Parathyroid adenoma (tissue), 2 donors: ENCODE measurements at regions not wholly inside any gene's neighbourhood (a gene's known extent, or its start where the extent isn't known, plus 50 kb on each side); places are given as distances from the start of the nearest gene placed in this dataset.

Experiments
- H2AFZ ChIP-seq: fragments of 300-600 bp; sonication (generic); one replicate; pipeline ENCODE4 v1.7.0; 2017; ENCODE audit warnings: antibody characterized with exemption, mild to moderate bottlenecking
- H3K27ac ChIP-seq: fragments of 300-600 bp; sonication (generic); one replicate; pipeline ENCODE4 v1.7.0; 2017
- H3K27me3 ChIP-seq: fragments of 300-600 bp; sonication (generic); one replicate; pipeline ENCODE4 v1.7.0; 2017; ENCODE audit warnings: low read length; ENCODE audit not compliant: control insufficient read depth, insufficient read depth
- H3K36me3 ChIP-seq: fragments of 300-600 bp; sonication (generic); one replicate; pipeline ENCODE4 v1.7.0; 2017; ENCODE audit warnings: low read length; ENCODE audit not compliant: control insufficient read depth, insufficient read depth
- H3K4me1 ChIP-seq: fragments of 300-600 bp; sonication (generic); one replicate; pipeline ENCODE4 v1.7.0; 2017; ENCODE audit warnings: control low read depth
- H3K4me2 ChIP-seq: fragments of 300-600 bp; sonication (generic); one replicate; pipeline ENCODE4 v1.7.0; 2017; ENCODE audit warnings: low read length
- H3K4me3 ChIP-seq: fragments of 300-600 bp; sonication (generic); one replicate; pipeline ENCODE4 v1.7.0; 2017; ENCODE audit warnings: low read depth, low read length
- H3K79me2 ChIP-seq: fragments of 300-600 bp; sonication (generic); one replicate; pipeline ENCODE4 v1.7.0; 2017; ENCODE audit warnings: control low read depth
- H3K9ac ChIP-seq: fragments of 300-600 bp; sonication (generic); one replicate; pipeline ENCODE4 v1.7.0; 2017; ENCODE audit warnings: mild to moderate bottlenecking
- H3K9me3 ChIP-seq: fragments of 300-600 bp; sonication (generic); one replicate; pipeline ENCODE4 v1.7.0; 2017; ENCODE audit warnings: low read length; ENCODE audit not compliant: control insufficient read depth
- CTCF ChIP-seq: fragments of 300-600 bp; sonication (generic); IDR thresholded peaks from one replicate; pipeline ENCODE4 v1.7.0; 2017; ENCODE audit warnings: antibody characterized with exemption, mild to moderate bottlenecking
- donor health status: primary hyperparathyroidism.

- no peak for TF ChIP-seq CTCF
- Histone ChIP-seq H3K4me1 (peaks cover 24% of the 10 kb centered on the region), H3K9ac (no peak overlapping the region), H3K9me3 (no peaks in the 10 kb centered on the region), H3K27ac (no peak overlapping the region), H3K79me2 (peaks cover 29% of the 10 kb centered on the region), H2AFZ (no peak overlapping the region), H3K4me3 (no peak overlapping the region), H3K4me2 (no peak overlapping the region), H3K36me3 (no peaks in the 10 kb centered on the region), H3K27me3 (no peaks in the 10 kb centered on the region)
These were observed 72.0 kb upstream of the KCTD7 start for GRCh38 chr7:66556549-66557213.

GRCh38 chr7:66557214-66558200 lies 71.2 kb upstream of the KCTD7 start:
- no peak overlapping the region for H3K4me3 ChIP-seq
- no peak overlapping the region for H3K9ac ChIP-seq
- no peak overlapping the region for H2AFZ ChIP-seq
- no peak overlapping the region for H3K4me2 ChIP-seq
- no peaks in the 10 kb centered on the region for H3K9me3 ChIP-seq
- H3K27me3 ChIP-seq, result no peaks in the 10 kb centered on the region
- TF ChIP-seq CTCF, result peak; percentile 99
- H3K4me1 ChIP-seq, result peaks cover 24% of the 10 kb centered on the region
- peaks cover 33% of the 10 kb centered on the region for H3K79me2 ChIP-seq
- H3K27ac ChIP-seq, result no peak overlapping the region
- H3K36me3 ChIP-seq, result no peaks in the 10 kb centered on the region

- no peaks in the 10 kb centered on the region for H3K36me3 ChIP-seq
- no peak overlapping the region for H3K9ac ChIP-seq
- H3K9me3 ChIP-seq, result no peaks in the 10 kb centered on the region
- H3K4me3 ChIP-seq, result no peak overlapping the region
- peaks cover 36% of the 10 kb centered on the region for H3K79me2 ChIP-seq
- peaks cover 24% of the 10 kb centered on the region for H3K4me1 ChIP-seq
- no peak overlapping the region for H3K27ac ChIP-seq
- H2AFZ ChIP-seq, result no peak overlapping the region
- TF ChIP-seq CTCF, result no peak
- H3K27me3 ChIP-seq, result no peaks in the 10 kb centered on the region
- H3K4me2 ChIP-seq, result no peak overlapping the region
These were observed 70.5 kb upstream of the KCTD7 start for GRCh38 chr7:66558201-66558641.

GRCh38 chr7:66558660-66559465 lies 69.8 kb upstream of the KCTD7 start:
- TF ChIP-seq CTCF, result no peak

More at GRCh38 chr7:66558660-66559465, 69.8 kb upstream of the KCTD7 start:
- no peaks in the 10 kb centered on the region for H3K36me3 ChIP-seq
- H3K9ac ChIP-seq, result no peak overlapping the region
- peaks cover 40% of the 10 kb centered on the region for H3K79me2 ChIP-seq
- no peak overlapping the region for H3K4me2 ChIP-seq
- no peaks in the 10 kb centered on the region for H3K27me3 ChIP-seq
- no peak overlapping the region for H3K4me3 ChIP-seq
- no peak overlapping the region for H3K27ac ChIP-seq
- no peaks in the 10 kb centered on the region for H3K9me3 ChIP-seq
- no peak overlapping the region for H2AFZ ChIP-seq
- peaks cover 18% of the 10 kb centered on the region for H3K4me1 ChIP-seq
